ENCODE measurements at regions not wholly inside any gene's neighbourhood (a gene's known extent, or its start where the extent isn't known, plus 50 kb on each side); places are given as distances from the start of the nearest gene placed in this dataset.

- DNase-seq = no peak
Measured at GRCh38 chr6:21467091-21467490, 126.5 kb upstream of the SOX4 start.

- no peak for DNase-seq
Measured at GRCh38 chr6:21468461-21468860, 125.1 kb upstream of the SOX4 start.

- DNase-seq = no peak
Measured at GRCh38 chr6:21469213-21469612, 124.3 kb upstream of the SOX4 start.

- DNase-seq = no peak
Measured at GRCh38 chr6:21476112-21476511, 117.4 kb upstream of the SOX4 start.

GRCh38 chr6:21478411-21478810 is 115.1 kb upstream of the SOX4 start:
- DNase-seq = no peak

- peak in 1 of 51 donors; percentile 0 for DNase-seq
Measured at GRCh38 chr6:21478883-21479539, 114.5 kb upstream of the SOX4 start.

- no peak for DNase-seq
Measured at GRCh38 chr6:21486115-21486514, 107.4 kb upstream of the SOX4 start.

- no peak for DNase-seq
Measured at GRCh38 chr6:21489826-21490225, 103.7 kb upstream of the SOX4 start.

- no peak for DNase-seq
Measured at GRCh38 chr6:21491955-21492354, 101.6 kb upstream of the SOX4 start.

- no peak for DNase-seq
Measured at GRCh38 chr6:21494505-21494904, 99.0 kb upstream of the SOX4 start.

- DNase-seq = no peak
Measured at GRCh38 chr6:21496196-21496595, 97.4 kb upstream of the SOX4 start.

- DNase-seq = no peak
Measured at GRCh38 chr6:21496706-21497105, 96.8 kb upstream of the SOX4 start.

- DNase-seq = no peak
Measured at GRCh38 chr6:21500314-21501020, 93.1 kb upstream of the SOX4 start.

- DNase-seq = no peak
Measured at GRCh38 chr6:21501021-21501354, 92.6 kb upstream of the SOX4 start.

GRCh38 chr6:21501815-21502214 is 91.7 kb upstream of the SOX4 start:
- DNase-seq = no peak

- DNase-seq = no peak
Measured at GRCh38 chr6:21502682-21503081, 90.9 kb upstream of the SOX4 start.

- no peak for DNase-seq
Measured at GRCh38 chr6:21504790-21505189, 88.8 kb upstream of the SOX4 start.

- no peak for DNase-seq
Measured at GRCh38 chr6:21505574-21505990, 88.0 kb upstream of the SOX4 start.

GRCh38 chr6:21506126-21506525 is 87.4 kb upstream of the SOX4 start:
- DNase-seq = no peak

- no peak for DNase-seq
Measured at GRCh38 chr6:21507811-21508210, 85.7 kb upstream of the SOX4 start.

- no peak for DNase-seq
Measured at GRCh38 chr6:21508753-21509152, 84.8 kb upstream of the SOX4 start.

- DNase-seq = no peak
Measured at GRCh38 chr6:21511891-21512550, 81.5 kb upstream of the SOX4 start.

- DNase-seq = no peak
Measured at GRCh38 chr6:21514288-21514687, 79.3 kb upstream of the SOX4 start.
